Stimulated activated naive CD4-positive, alpha-beta T cell treated with Interleukin-2 at 50 U/mL for 16 hours (primary cell): ENCODE measurements at regions not wholly inside any gene's neighbourhood (a gene's known extent, or its start where the extent isn't known, plus 50 kb on each side); places are given as distances from the start of the nearest gene placed in this dataset.

Experiments used
- DNase-seq: peaks from one replicate; lab custom pipeline; 2025; lab: John Stamatoyannopoulos, UW

- no peak for DNase-seq
Measured at GRCh38 chr11:80673566-80673965, 1232.7 kb upstream of the TENM4 start.

- no peak for DNase-seq
Measured at GRCh38 chr11:80669620-80670019, 1228.8 kb upstream of the TENM4 start.

- DNase-seq = no peak
Measured at GRCh38 chr11:80668039-80668438, 1227.2 kb upstream of the TENM4 start.

DNA sequence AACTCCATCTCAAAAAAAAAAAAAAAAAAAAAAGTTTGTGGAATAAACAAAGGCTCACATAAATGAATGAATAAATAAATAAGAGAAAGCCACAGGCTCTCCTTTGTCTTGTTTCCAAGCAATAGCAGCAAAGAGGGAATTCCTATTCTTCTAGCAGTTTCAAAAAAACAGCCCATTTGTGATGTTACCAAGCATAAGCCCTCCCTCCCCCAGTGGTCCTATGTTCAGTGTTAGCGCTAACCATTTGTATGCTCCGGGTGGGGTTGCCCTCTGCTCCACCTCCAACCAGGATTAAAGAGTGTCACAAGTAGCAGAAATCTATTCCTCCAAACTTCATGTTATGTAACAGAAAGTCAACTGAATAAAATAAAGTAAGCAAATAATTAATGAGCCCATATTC, 1215.0 kb upstream of the TENM4 start:
- no peak for DNase-seq

DNA sequence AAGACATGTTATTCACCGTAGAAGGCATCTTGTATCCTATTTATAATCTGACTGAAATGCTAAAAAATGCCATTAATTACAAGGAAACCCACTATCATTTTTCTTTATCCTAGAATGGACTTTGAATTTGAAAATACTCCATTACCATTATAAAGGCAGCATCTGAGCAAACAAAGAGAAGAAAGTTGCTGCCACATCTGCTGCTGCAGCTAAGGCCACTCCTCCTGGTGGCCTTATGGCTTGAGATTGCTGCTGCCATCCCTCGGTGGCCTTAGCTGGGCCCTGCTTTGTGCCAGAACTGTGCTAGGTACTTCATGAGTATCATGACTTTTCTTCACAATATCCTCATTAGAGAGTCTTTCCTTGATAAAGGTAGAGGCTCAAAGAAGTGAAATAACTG, 1210.1 kb upstream of the TENM4 start:
- no peak for DNase-seq

- DNase-seq = no peak
Measured at GRCh38 chr11:80649186-80649585, 1208.4 kb upstream of the TENM4 start.

GRCh38 chr11:80638296-80638695, 1197.5 kb upstream of the TENM4 start:
- no peak for DNase-seq

- DNase-seq = no peak
Measured at GRCh38 chr11:80637571-80637970, 1196.7 kb upstream of the TENM4 start.

DNA sequence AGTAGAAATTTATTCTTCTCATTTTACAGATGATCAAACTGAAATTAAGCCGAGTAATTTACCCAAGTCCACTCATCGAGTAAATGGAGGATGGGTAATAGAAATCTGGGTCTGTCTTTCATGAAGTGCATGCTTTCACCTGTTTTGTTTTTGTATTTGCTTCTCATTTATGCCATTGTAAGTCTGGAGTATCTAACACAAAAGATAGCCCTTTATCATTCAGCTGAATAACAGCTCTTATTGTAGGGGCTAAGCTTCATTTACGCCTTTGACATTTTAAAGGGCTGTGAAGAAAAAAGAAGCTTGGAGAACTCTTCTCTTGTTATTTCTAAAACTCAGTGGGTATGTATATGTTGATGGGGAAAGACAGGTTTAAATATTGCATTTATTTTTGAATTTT, 1196.2 kb upstream of the TENM4 start:
- DNase-seq = no peak

GRCh38 chr11:80635178-80635577, 1194.3 kb upstream of the TENM4 start:
- DNase-seq = no peak

- DNase-seq = no peak
Measured at GRCh38 chr11:80632691-80633090, 1191.9 kb upstream of the TENM4 start.

- no peak for DNase-seq
Measured at GRCh38 chr11:80632156-80632555, 1191.3 kb upstream of the TENM4 start.

- DNase-seq = no peak
Measured at GRCh38 chr11:80629466-80629865, 1188.6 kb upstream of the TENM4 start.

GRCh38 chr11:80627364-80627763, 1186.5 kb upstream of the TENM4 start:
- DNase-seq = no peak

- DNase-seq = no peak
Measured at GRCh38 chr11:80626721-80627120, 1185.9 kb upstream of the TENM4 start.

DNA sequence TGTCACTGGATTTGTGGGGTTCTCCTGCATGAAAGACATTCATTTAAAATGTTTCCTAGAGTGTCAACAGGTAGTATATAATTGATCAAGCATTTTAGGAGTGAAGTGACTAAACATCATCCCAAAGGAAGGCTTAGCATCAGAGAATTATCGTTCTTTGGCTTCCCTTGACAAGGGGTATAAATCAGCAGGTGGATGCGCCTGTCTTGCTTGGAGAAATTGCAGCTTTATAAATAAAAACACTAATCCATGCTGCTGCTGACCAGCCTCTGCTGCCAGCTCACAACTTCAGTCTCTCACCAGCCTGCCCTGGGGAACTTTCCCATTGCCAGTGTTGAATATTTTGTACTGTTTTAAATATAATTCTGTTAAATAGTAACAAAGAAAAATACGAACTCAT, 1184.7 kb upstream of the TENM4 start:
- DNase-seq = no peak

DNA sequence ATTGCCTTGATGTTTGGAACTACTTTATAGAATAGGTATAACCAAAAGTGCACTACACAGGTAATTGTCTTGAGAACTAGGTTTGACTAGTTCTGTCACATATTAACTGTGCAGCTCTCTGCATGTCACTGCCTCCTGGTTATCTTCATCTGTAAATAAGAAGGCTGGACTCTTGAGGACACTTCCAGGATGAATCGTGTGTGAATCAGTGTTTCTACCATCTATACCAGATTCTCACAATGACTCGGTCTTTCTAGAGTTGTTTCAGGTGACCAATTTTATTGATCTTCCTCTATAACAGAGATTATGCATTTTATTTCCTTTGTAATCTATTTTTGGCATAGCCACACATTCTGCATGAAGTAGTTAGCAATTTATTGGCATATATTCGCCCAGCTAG, 1181.0 kb upstream of the TENM4 start:
- no peak for DNase-seq

GRCh38 chr11:80620867-80621266, 1180.0 kb upstream of the TENM4 start:
- no peak for DNase-seq

DNA sequence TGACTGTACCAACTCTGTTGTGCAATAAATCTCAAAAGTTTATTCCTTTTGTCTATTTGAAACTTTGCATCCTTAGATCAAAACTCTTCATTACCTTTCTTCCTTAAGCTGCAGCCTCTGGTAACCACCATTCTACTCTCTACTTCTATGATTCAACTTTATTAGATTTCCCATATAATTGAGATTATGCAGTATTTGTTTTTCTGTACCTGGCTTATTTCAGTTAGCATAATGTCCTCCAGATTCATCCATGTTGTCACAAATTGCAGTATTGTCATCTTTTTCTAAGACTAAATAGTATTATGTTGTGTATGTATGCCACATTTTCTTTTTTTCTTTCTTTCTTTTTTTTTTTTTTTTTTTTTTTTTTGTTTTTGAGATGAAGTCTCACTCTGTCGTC, 1176.3 kb upstream of the TENM4 start:
- no peak for DNase-seq

- no peak for DNase-seq
Measured at GRCh38 chr11:80616070-80616800, 1175.4 kb upstream of the TENM4 start.

GRCh38 chr11:80613655-80614054, 1172.8 kb upstream of the TENM4 start:
- DNase-seq = no peak

- no peak for DNase-seq
Measured at GRCh38 chr11:80610516-80610915, 1169.7 kb upstream of the TENM4 start.

GRCh38 chr11:80603472-80603871, 1162.6 kb upstream of the TENM4 start:
- no peak for DNase-seq

DNA sequence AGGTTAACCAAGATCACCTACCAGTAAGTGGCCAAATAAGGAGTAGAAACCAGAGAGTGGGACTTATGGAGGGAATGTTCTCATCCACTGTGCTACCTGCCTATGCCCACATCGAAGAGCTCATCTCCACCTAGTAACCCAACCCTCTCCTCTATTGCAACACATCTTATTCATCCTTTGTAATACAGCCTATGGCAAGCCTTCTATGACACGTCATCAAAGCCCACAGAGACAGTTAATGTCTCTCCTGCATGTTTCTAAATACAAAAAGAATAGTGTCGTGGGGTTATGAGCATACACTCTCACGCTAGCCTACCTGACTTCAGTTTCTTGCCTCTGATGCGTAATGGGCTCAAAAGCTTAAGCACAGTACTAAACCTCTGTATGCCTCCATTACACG, 1158.1 kb upstream of the TENM4 start:
- DNase-seq = no peak
